Neural cell (in vitro differentiated cells): ENCODE measurements at regions not wholly inside any gene's neighbourhood (a gene's known extent, or its start where the extent isn't known, plus 50 kb on each side); places are given as distances from the start of the nearest gene placed in this dataset.

Experiments used
- CTCF ChIP-seq: fragments of 450-650 bp; IDR thresholded peaks from 2 replicates; pipeline ENCODE4 v1.5.1; 2014; ENCODE audit warnings: antibody characterized with exemption, mild to moderate bottlenecking, moderate library complexity; ENCODE audit not compliant: poor library complexity, severe bottlenecking
- EP300 ChIP-seq: fragments of 450-650 bp; conservative IDR thresholded peaks from 2 replicates; pipeline ENCODE4 v1.6.1; 2014; ENCODE audit warnings: antibody characterized with exemption, mild to moderate bottlenecking, moderate library complexity; ENCODE audit not compliant: poor library complexity, severe bottlenecking
- EZH2 ChIP-seq: fragments of 200-600, 300-800 bp; shearing (Covaris generic), sonication (generic); IDR thresholded peaks from 2 replicates; pipeline ENCODE4 v1.6.1; 2014; ENCODE audit warnings: antibody characterized with exemption, low read length, borderline replicate concordance, mild to moderate bottlenecking; ENCODE audit not compliant: insufficient read depth, poor library complexity, severe bottlenecking
- MXI1 ChIP-seq: fragments of 450-650 bp; conservative IDR thresholded peaks from 2 replicates; pipeline ENCODE4 v1.6.1; 2014; ENCODE audit warnings: antibody characterized with exemption, mild to moderate bottlenecking; ENCODE audit not compliant: poor library complexity, severe bottlenecking
- POLR2AphosphoS5 ChIP-seq: IDR thresholded peaks from 2 replicates; pipeline ENCODE4 v1.6.1; 2012
- RAD21 ChIP-seq: fragments of 450-650 bp; conservative IDR thresholded peaks from 2 replicates; pipeline ENCODE4 v1.6.1; 2014; ENCODE audit warnings: antibody characterized with exemption, mild to moderate bottlenecking, moderate library complexity
- REST ChIP-seq: IDR thresholded peaks from 2 replicates; pipeline ENCODE4 v1.6.1; 2012; ENCODE audit warnings: borderline replicate concordance
- SMC3 ChIP-seq: fragments of 450-650 bp; conservative IDR thresholded peaks from 2 replicates; pipeline ENCODE4 v1.6.1; 2014; ENCODE audit warnings: antibody characterized with exemption, mild to moderate bottlenecking, moderate library complexity; ENCODE audit not compliant: poor library complexity
- TAF1 ChIP-seq: IDR thresholded peaks from 2 replicates; pipeline ENCODE4 v1.6.1; 2012; ENCODE audit warnings: low read depth

- TF ChIP-seq MXI1, result no peak
- TF ChIP-seq RAD21, result no peak
- TF ChIP-seq EZH2, result no peak
- no peak for TF ChIP-seq CTCF
- TF ChIP-seq EP300, result no peak
- TF ChIP-seq SMC3, result no peak
- TF ChIP-seq REST, result no peak
- TF ChIP-seq POLR2AphosphoS5, result no peak
- no peak for TF ChIP-seq TAF1
Measured at GRCh38 chr2:43057026-43057741, 169.2 kb downstream of the ZFP36L2 start.
